ENCODE measurements at regions not wholly inside any gene's neighbourhood (a gene's known extent, or its start where the extent isn't known, plus 50 kb on each side); places are given as distances from the start of the nearest gene placed in this dataset.

DNA sequence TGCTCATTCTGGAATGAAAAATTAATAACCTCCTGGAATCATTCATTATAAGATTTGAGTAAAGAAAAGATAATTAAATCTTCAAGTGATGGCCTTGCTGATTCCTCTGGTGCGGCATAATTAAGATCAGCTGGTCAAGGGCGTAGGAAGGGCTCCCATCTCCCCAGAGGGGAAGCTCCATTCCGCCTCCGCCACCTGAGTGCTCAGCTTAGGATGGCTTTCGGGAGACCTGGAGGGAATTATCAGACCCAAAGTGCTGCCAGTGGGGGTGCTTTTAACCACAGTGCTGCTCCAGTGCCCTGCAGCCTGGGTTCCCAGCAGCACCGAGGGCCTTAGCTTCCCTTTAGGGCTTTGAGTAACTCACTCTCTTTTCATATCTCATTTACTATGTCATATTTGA lies 556.6 kb upstream of the RGMA start:
- H3K36me3 Mint-ChIP-seq (ENCODE audit: low read depth): no peaks in the 10 kb centered on the region
- no peaks in the 10 kb centered on the region for H3K4me1 Mint-ChIP-seq (ENCODE audit: low read depth)
- H3K27me3 Mint-ChIP-seq (ENCODE audit: low read depth): no peaks in the 10 kb centered on the region
- H3K4me3 Mint-ChIP-seq: no peak overlapping the region
- H3K9me3 Mint-ChIP-seq: no peaks in the 10 kb centered on the region
- H3K27ac Mint-ChIP-seq: no peak overlapping the region

DNA sequence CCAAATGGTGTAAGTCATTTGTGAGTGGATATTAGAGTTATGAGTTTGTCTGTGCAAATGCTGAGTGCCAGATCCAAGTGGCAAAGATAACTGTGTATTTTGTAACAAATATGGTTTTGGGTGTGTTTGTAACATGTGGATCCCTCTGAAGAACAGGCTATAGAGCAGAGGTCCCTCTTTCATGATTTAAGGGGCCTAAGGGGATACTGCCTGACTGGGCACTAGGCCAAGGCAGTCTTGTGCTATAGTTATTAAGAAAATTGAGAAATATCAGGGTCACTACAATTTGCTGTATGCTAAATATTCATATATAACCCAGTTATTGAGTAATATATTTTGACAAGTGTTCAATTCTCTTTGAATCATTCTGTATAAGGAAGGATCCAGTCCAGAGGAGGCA lies 555.6 kb upstream of the RGMA start:
- no peaks in the 10 kb centered on the region for H3K36me3 Mint-ChIP-seq (ENCODE audit: low read depth)
- H3K27me3 Mint-ChIP-seq (ENCODE audit: low read depth): no peaks in the 10 kb centered on the region
- H3K9me3 Mint-ChIP-seq: no peaks in the 10 kb centered on the region
- H3K4me3 Mint-ChIP-seq: no peak overlapping the region
- H3K27ac Mint-ChIP-seq: no peak overlapping the region
- H3K4me1 Mint-ChIP-seq (ENCODE audit: low read depth): no peaks in the 10 kb centered on the region

DNA sequence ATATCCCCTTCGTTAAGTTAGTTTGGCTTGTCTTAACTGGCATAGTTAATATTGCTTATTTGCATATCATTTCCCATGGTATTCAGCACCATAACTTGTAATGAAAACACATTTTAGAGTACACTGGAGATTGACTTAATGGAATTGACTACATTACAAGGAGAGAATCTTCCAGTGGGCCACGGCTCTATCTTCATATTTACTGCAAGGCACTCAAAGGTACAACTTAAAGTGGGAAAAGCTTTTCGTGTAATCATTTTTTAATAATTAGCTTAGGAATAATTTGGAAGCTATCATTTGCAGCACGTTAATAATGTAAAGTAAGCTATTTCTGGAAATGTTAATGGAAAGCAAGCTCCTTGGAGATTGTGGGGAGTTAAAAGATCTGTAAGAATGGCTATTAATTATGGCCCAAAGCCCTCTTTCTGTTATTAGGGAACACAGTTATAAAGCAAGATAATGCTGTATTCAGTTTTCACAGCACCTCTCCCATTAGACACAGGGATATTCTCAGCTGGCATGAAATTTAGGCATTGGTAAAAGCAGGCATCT lies 551.5 kb upstream of the RGMA start:
- no peaks in the 10 kb centered on the region for H3K27me3 Mint-ChIP-seq (ENCODE audit: low read depth)
- no peaks in the 10 kb centered on the region for H3K9me3 Mint-ChIP-seq

DNA sequence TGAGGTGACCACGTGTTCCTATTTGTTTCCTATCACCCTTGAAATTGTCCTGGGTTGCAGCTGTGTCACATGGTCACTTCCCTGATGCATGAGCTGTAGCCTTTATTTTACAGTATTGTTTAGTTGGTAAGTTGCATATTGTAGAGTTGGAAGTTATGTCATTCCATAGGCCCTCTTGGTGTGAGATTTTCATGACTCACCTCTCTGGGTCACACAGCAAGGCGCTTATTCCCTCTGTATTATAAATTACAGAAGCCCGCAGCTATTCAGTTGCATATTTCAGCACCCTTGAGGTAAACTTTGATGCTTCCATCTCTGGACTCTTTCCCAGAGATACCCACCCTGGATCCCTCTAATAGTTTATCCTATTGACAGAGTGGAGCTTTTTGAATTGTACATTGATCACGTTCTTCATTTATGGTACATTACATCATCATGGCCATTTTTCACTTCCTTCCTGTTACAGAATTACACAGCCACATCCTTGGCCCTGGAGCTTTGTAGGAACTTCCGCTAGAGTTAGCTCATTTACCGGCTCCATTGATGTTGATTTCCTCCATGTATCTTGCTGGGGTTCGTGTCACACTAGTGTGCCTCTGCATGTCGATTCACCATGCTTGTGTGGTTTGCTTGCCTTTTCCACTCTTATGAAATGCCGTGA lies 543.1 kb upstream of the RGMA start:
- H3K4me3 Mint-ChIP-seq: no peak overlapping the region
- H3K4me1 Mint-ChIP-seq (ENCODE audit: low read depth): no peaks in the 10 kb centered on the region
- peaks cover 9% of the 10 kb centered on the region for H3K9me3 Mint-ChIP-seq
- no peaks in the 10 kb centered on the region for H3K27me3 Mint-ChIP-seq (ENCODE audit: low read depth)
- H3K36me3 Mint-ChIP-seq (ENCODE audit: low read depth): no peaks in the 10 kb centered on the region
- H3K27ac Mint-ChIP-seq: no peak overlapping the region

More for the DNA sequence above, 551.5 kb upstream of the RGMA start:
- H3K36me3 Mint-ChIP-seq (ENCODE audit: low read depth): no peaks in the 10 kb centered on the region
- H3K27ac Mint-ChIP-seq: no peak overlapping the region
- no peaks in the 10 kb centered on the region for H3K4me1 Mint-ChIP-seq (ENCODE audit: low read depth)
- no peak overlapping the region for H3K4me3 Mint-ChIP-seq

DNA sequence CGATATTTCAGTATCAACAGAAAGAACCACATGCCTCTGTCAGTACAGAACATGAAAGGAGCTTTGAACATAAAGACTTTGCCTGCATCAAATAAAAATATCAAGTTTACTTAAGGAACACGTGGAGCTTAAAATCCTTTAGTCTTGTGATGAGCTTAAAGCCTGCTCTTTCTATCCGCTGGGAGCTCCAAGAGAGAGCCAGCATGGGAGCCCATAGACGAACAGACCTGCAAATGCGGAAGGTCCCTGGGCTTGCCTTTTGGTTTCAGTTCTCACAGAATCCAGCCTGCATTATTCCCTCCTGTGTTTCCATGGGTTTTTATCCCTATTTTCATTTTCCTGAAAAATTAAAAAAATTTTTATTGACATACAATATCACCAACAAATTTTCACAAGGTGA lies 530.6 kb upstream of the RGMA start:
- H3K27ac Mint-ChIP-seq: no peak overlapping the region
- no peaks in the 10 kb centered on the region for H3K36me3 Mint-ChIP-seq (ENCODE audit: low read depth)
- no peaks in the 10 kb centered on the region for H3K4me1 Mint-ChIP-seq (ENCODE audit: low read depth)
- no peaks in the 10 kb centered on the region for H3K9me3 Mint-ChIP-seq
- peaks cover 8% of the 10 kb centered on the region for H3K27me3 Mint-ChIP-seq (ENCODE audit: low read depth)
- H3K4me3 Mint-ChIP-seq: no peak overlapping the region

DNA sequence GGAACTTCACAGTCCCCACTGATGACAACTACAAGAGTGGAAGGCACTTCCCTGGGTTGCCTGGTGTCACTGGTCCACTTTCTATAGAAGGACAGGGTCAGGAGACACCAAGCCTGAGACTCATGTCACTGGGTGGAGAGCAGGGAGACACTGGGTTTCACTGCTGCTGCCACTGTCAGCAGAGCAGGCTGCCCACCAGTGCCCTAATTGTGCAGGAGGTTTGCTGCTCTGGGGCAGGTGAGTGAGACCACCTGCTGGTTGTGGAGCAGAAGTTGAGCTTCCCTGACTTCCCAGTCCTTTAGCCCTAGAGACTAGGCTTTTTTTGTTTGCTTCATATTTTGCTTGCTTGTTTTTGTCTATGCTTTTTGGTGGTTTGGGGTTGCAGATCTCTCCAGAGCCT lies 528.4 kb upstream of the RGMA start:
- H3K27me3 Mint-ChIP-seq (ENCODE audit: low read depth): peaks cover 8% of the 10 kb centered on the region

DNA sequence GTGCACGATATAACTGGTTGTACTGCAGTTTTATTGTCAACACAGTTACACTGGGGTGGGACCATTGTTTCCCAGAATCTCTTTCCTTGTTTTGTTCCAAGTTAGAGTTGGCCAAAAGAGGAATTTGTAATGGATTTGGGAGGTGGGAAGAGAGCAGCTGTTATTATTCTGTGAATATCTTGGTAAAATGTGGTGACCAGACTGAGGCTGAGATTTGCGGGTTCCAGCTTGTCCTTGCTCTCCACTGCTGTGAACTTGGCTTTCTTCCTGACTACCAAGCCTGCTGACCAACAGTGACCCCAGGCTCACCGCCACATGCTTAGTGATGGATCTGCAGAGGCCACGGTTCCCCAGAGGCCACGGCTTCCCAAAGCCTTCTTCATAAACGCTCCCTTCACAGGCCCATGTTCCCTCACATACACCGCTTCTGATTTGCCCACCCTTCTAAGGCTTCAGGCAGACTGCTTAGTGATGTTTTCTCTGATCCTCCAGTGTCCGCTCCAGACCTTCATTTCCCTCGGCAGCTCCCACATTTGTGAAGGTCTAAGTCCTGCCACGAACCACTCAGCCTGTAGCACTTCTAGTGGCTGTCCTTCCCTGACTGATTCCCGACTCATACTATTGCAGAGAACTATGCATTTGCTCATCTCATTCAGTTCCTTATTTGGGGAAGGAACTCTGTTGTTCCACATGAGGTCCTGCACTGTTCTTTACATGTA lies 525.5 kb upstream of the RGMA start:
- Mint-ChIP-seq H3K36me3 (ENCODE audit: low read depth) (no peaks in the 10 kb centered on the region), H3K27ac (no peak overlapping the region), H3K27me3 (ENCODE audit: low read depth) (peaks cover 8% of the 10 kb centered on the region), H3K4me3 (no peak overlapping the region), H3K9me3 (no peaks in the 10 kb centered on the region), H3K4me1 (ENCODE audit: low read depth) (no peaks in the 10 kb centered on the region)

More for the DNA sequence above, 528.4 kb upstream of the RGMA start:
- no peaks in the 10 kb centered on the region for H3K4me1 Mint-ChIP-seq (ENCODE audit: low read depth)
- no peaks in the 10 kb centered on the region for H3K36me3 Mint-ChIP-seq (ENCODE audit: low read depth)
- no peak overlapping the region for H3K4me3 Mint-ChIP-seq
- H3K27ac Mint-ChIP-seq: no peak overlapping the region
- no peaks in the 10 kb centered on the region for H3K9me3 Mint-ChIP-seq

DNA sequence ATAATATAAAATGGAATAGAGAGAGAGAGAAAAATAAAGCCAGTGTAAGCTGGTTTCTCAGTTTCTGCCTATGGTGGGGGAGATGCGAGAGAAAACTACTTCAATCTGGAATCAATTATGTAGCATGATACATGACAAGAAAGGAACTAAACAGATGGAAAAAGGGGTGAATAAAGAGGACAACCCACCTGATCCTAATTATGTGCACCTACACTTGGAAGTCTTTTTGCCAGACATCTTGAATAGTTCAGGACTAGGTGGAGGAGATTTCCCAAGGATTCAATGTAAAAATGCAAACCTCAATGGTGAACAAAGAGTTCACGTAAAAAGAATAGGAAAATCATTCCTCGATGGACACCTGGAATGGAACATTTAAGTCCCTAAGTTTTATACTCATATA lies 524.4 kb upstream of the RGMA start:
- H3K27ac Mint-ChIP-seq: no peak overlapping the region
- H3K4me3 Mint-ChIP-seq: no peak overlapping the region
- no peaks in the 10 kb centered on the region for H3K36me3 Mint-ChIP-seq (ENCODE audit: low read depth)
- no peaks in the 10 kb centered on the region for H3K9me3 Mint-ChIP-seq
- peaks cover 8% of the 10 kb centered on the region for H3K27me3 Mint-ChIP-seq (ENCODE audit: low read depth)
- H3K4me1 Mint-ChIP-seq (ENCODE audit: low read depth): no peaks in the 10 kb centered on the region

DNA sequence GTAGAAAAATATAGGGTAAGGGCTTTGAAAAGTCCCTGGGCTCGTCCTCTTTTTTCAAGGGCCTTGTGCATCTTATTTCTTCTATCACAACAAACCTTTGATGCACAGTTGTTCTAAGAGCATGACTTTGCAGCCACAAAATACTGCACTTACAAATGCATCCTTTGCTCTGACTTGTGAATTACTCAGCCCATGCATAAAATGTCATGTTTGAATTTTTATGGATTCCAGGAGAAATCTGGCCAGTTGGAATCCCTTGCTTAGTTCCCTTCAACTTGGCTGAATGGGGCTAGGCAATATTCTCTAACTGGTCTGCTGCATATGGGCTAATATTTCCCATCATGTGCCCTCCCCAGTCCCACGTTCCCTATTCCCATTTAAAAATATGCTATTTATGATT lies 523.9 kb upstream of the RGMA start:
- H3K36me3 Mint-ChIP-seq (ENCODE audit: low read depth): no peaks in the 10 kb centered on the region
- H3K27ac Mint-ChIP-seq: no peak overlapping the region
- H3K27me3 Mint-ChIP-seq (ENCODE audit: low read depth): peaks cover 8% of the 10 kb centered on the region
- no peak overlapping the region for H3K4me3 Mint-ChIP-seq
- H3K9me3 Mint-ChIP-seq: no peaks in the 10 kb centered on the region
- no peaks in the 10 kb centered on the region for H3K4me1 Mint-ChIP-seq (ENCODE audit: low read depth)

DNA sequence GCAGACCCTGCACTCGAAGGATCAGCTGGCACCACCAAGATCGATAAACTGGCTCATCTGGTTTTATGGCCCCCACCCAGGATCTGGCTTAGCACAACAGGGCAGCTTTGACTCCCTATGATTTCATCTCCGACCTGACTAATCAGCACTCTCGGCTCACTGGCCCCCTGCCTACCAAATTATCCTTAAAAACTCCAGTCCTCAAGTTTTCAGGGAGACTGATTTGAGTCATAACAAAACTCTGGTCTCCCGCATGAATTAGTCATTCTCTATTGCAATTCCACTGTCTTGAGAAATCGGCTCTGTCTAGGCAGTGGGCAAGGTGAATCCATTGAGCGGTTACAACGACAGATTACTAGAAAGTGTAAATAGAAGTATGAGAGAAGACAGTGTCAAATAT lies 521.9 kb upstream of the RGMA start:
- Mint-ChIP-seq H3K27me3 (ENCODE audit: low read depth) (peaks cover 4% of the 10 kb centered on the region), H3K4me3 (no peak overlapping the region), H3K9me3 (no peaks in the 10 kb centered on the region)

DNA sequence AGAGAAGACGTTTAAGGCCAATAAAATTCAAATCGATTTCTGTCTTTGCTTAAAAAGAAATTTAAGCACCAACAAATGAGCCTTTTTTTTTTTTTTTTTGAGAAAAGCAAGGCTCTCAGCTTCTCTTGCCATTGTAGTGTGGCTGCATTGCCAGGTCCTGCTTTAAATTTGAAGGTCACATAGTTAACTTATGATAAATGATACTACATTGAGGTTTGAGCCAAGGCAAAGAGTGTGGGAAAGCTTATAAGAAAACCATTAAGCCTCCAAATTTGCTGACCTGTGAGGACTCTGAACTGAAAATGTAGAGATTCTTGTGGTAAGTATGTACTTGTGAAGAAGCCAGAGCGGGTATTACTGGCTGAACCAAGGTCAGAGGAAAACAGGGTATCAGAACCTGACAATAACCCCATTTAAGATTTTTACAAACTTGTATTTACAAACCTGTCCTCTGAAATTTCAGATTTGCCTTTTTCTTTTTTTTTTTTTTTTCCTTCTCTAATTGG lies 519.7 kb upstream of the RGMA start:
- H3K27me3 Mint-ChIP-seq (ENCODE audit: low read depth): no peaks in the 10 kb centered on the region
- H3K36me3 Mint-ChIP-seq (ENCODE audit: low read depth): no peaks in the 10 kb centered on the region
- no peaks in the 10 kb centered on the region for H3K9me3 Mint-ChIP-seq
- no peak overlapping the region for H3K4me3 Mint-ChIP-seq
- no peaks in the 10 kb centered on the region for H3K4me1 Mint-ChIP-seq (ENCODE audit: low read depth)
- no peak overlapping the region for H3K27ac Mint-ChIP-seq

More for the DNA sequence above, 521.9 kb upstream of the RGMA start:
- no peaks in the 10 kb centered on the region for H3K4me1 Mint-ChIP-seq (ENCODE audit: low read depth)
- H3K27ac Mint-ChIP-seq: no peak overlapping the region
- no peaks in the 10 kb centered on the region for H3K36me3 Mint-ChIP-seq (ENCODE audit: low read depth)

DNA sequence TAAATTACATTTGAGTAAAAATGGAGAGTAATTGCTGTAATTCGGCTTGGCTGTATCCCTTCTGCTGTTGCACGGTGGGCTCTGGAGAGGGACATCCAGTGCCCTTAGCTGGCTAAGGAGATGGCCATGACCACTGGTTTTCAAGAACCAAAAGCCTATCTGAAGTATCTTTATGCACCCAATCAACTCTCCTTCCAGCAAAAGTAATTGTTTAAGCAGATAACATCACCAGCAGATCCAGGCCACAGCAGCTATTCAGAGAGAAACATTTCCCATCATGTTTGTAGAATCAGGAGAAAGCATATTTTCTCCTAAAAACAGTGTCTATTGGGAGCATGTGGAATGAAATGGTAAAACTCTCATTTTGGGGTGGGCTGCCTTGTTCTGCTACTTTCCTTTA lies 514.5 kb upstream of the RGMA start:
- H3K4me3 Mint-ChIP-seq: no peak overlapping the region
- H3K9me3 Mint-ChIP-seq: no peaks in the 10 kb centered on the region
- no peaks in the 10 kb centered on the region for H3K27me3 Mint-ChIP-seq (ENCODE audit: low read depth)
- H3K4me1 Mint-ChIP-seq (ENCODE audit: low read depth): no peaks in the 10 kb centered on the region
- H3K36me3 Mint-ChIP-seq (ENCODE audit: low read depth): no peaks in the 10 kb centered on the region
- no peak overlapping the region for H3K27ac Mint-ChIP-seq

DNA sequence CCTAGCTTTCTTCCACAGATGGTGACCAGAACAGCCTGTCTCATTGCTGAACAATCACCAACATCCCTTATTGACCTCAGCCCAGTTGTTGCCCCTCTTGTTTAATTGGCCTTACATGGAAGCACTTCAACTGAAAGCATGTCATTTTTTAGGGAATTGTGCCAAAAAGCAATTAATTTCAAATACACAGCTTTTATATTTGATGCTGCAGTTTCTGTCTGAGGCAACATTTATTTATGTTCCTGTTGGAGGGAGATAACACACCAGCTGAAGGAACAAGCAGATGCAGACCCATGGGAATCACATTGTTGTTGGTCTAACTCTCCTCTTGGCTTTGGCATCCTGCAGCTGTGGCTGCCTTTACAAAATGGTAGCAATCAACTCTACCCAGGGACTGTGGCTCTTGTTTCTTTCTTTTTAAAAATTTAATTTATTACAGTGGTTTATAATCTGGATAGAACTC lies 498.1 kb upstream of the RGMA start:
- Mint-ChIP-seq H3K4me1 (ENCODE audit: low read depth) (no peaks in the 10 kb centered on the region), H3K9me3 (no peaks in the 10 kb centered on the region), H3K27me3 (ENCODE audit: low read depth) (peaks cover 4% of the 10 kb centered on the region), H3K4me3 (no peak overlapping the region), H3K27ac (no peak overlapping the region), H3K36me3 (ENCODE audit: low read depth) (no peaks in the 10 kb centered on the region)

DNA sequence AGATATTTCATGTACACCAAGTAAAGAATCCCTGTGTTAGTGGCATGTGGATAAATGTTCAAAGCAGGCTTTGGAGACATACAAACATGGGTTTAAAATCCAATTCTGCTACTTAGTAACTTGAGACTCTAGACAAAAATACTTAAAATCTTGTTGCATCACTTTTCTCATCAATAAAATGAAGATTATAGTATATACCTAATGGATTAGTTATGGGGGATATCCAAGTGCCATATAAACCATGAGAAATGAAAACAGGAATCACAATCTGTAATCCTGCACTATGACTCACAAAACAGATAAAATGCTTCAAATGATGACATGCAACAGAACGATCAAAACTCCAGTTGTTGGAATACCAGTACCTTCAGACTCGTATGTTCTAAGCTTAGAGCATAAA lies 496.0 kb upstream of the RGMA start:
- no peaks in the 10 kb centered on the region for H3K36me3 Mint-ChIP-seq (ENCODE audit: low read depth)
- no peaks in the 10 kb centered on the region for H3K4me1 Mint-ChIP-seq (ENCODE audit: low read depth)
- H3K27me3 Mint-ChIP-seq (ENCODE audit: low read depth): peaks cover 4% of the 10 kb centered on the region
- H3K27ac Mint-ChIP-seq: no peak overlapping the region
- no peak overlapping the region for H3K4me3 Mint-ChIP-seq
- H3K9me3 Mint-ChIP-seq: no peaks in the 10 kb centered on the region

DNA sequence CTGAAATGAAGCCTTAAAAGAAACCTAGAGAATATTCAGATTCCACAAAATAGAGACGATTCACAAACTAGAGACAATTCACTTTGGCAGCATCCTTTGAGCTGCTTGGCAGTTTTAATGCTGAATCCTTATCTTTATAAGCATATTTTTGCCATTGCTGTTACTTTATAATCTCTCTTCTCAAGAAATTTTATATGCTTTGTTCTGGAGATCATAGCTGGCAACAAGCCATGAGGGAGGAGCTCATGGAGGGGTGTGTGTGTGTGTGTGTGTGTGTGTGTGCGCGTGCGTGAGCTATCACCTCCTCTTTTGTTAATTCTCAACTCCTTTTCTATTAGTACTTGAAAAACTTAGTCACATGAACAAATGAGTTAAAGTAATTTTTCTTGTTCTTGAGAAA lies 495.0 kb upstream of the RGMA start:
- Mint-ChIP-seq H3K36me3 (ENCODE audit: low read depth) (no peaks in the 10 kb centered on the region), H3K9me3 (no peaks in the 10 kb centered on the region), H3K4me1 (ENCODE audit: low read depth) (no peaks in the 10 kb centered on the region), H3K27ac (no peak overlapping the region), H3K4me3 (no peak overlapping the region), H3K27me3 (ENCODE audit: low read depth) (peaks cover 4% of the 10 kb centered on the region)
